ENCODE measurements at regions not wholly inside any gene's neighbourhood (a gene's known extent, or its start where the extent isn't known, plus 50 kb on each side); places are given as distances from the start of the nearest gene placed in this dataset.

DNA sequence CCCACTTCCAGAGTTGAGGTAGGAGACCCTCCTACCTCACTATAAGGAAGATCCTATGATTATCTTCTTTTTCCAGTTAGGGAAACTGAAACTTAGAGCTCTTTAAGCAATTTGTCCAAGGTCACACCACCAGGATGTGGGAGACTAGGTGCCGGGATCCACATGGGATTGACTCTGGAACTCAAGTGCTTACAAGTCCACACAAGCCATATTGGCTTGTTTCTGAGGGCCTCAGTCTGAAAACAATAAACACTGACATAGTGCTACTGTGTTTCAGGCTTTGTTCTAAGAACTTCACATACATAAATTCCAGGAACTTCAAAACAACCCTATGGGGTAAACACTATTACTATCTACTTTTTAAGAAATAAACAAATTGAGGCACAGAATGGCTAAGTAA, 481.3 kb downstream of the ZSWIM6 start:
- no peak for DNase-seq (ENCODE audit: low read depth in 1 of 2, low spot score in 1 of 2)
- Histone ChIP-seq H3K27ac (no peak overlapping the region), H3K4me1 (peaks cover 13% of the 10 kb centered on the region; the same call in 2 of the 3 replicates), H3K9me3 (no peaks in the 10 kb centered on the region), H3K4me3 (no peak overlapping the region), H3K4me2 (no peak overlapping the region)
- FAIRE-seq: no peak
- CTCF ChIA-PET: interaction anchor here (0.6 kb wide), 1 partner anchor 779 kb away, joined by 3 read pairs; no protein-coding TSS in a partner anchor
- TF ChIP-seq E2F6 (IDR thresholded peaks at IDR 0.05; ENCODE audit: borderline replicate concordance, low read depth) (no peak), RAD21 (conservative IDR thresholded peaks at IDR 0.05 in 1 of 2, IDR thresholded peaks at IDR 0.05 in 1 of 2) (no peak), BCL3 (IDR thresholded peaks at IDR 0.05) (no peak)
- no peak for ATAC-seq
- WGBS (ENCODE audit: missing lambda C conversion rate): 57% methylated on average over 1 of the region's 1 CpG
- POLR2A ChIA-PET: no interaction called here

GRCh38 chr5:61815339-61815738, 483.3 kb downstream of the ZSWIM6 start:
- ChIA-PET POLR2A (no interaction called here), CTCF (interaction anchor here (1.5 kb wide), 1 partner anchor 157 kb away, joined by 4 read pairs; no protein-coding TSS in a partner anchor)
- H3K4me1 ChIP-seq: peaks cover 13% of the 10 kb centered on the region; the same call in 2 of the 3 replicates
- H3K4me2 ChIP-seq: no peak overlapping the region
- ATAC-seq: no peak
- peaks cover 6% of the 10 kb centered on the region; the same call in 2 of the 3 replicates for H3K9me3 ChIP-seq
- no peak for FAIRE-seq
- no peak overlapping the region for H3K4me3 ChIP-seq
- 88% methylated on average over 1 of the region's 1 CpG for WGBS (ENCODE audit: missing lambda C conversion rate)
- TF ChIP-seq ZSCAN20 (CRISPR knock-in tag; IDR thresholded peaks at IDR 0.05) (no peak), FOXS1 (CRISPR knock-in tag; IDR thresholded peaks at IDR 0.05) (no peak), CEBPB (IDR thresholded peaks at IDR 0.05) (no peak), CBX8 (IDR thresholded peaks at IDR 0.05) (no peak), RARB (CRISPR knock-in tag; IDR thresholded peaks at IDR 0.05) (no peak), CBX2 (IDR thresholded peaks at IDR 0.05; ENCODE audit: borderline replicate concordance, low read depth) (no peak), SREBF2 (IDR thresholded peaks at IDR 0.05) (no peak), MAX (IDR thresholded peaks at IDR 0.05) (no peak), POLR2AphosphoS2 (conservative IDR thresholded peaks at IDR 0.05; ENCODE audit: low read length) (no peak), CHD2 (IDR thresholded peaks at IDR 0.05; ENCODE audit: low read length, partially characterized antibody) (no peak), FOSL2 (IDR thresholded peaks at IDR 0.05) (no peak), FOSL2 (CRISPR knock-in tag; IDR thresholded peaks at IDR 0.05) (no peak), ZNF302 (CRISPR knock-in tag; IDR thresholded peaks at IDR 0.05) (no peak), HOXB13 (CRISPR knock-in tag; IDR thresholded peaks at IDR 0.05; ENCODE audit: low read depth) (no peak), JUN (IDR thresholded peaks at IDR 0.05) (no peak)
- TF ChIP-seq, protein P1, sequence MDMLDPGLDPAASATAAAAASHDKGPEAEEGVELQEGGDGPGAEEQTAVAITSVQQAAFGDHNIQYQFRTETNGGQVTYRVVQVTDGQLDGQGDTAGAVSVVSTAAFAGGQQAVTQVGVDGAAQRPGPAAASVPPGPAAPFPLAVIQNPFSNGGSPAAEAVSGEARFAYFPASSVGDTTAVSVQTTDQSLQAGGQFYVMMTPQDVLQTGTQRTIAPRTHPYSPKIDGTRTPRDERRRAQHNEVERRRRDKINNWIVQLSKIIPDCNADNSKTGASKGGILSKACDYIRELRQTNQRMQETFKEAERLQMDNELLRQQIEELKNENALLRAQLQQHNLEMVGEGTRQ (IDR thresholded peaks at IDR 0.05): no peak
- TF ChIP-seq, protein P2, sequence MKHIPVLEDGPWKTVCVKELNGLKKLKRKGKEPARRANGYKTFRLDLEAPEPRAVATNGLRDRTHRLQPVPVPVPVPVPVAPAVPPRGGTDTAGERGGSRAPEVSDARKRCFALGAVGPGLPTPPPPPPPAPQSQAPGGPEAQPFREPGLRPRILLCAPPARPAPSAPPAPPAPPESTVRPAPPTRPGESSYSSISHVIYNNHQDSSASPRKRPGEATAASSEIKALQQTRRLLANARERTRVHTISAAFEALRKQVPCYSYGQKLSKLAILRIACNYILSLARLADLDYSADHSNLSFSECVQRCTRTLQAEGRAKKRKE (CRISPR knock-in tag; IDR thresholded peaks at IDR 0.05; ENCODE audit: low read depth): no peak
- TF ChIP-seq, protein P3, sequence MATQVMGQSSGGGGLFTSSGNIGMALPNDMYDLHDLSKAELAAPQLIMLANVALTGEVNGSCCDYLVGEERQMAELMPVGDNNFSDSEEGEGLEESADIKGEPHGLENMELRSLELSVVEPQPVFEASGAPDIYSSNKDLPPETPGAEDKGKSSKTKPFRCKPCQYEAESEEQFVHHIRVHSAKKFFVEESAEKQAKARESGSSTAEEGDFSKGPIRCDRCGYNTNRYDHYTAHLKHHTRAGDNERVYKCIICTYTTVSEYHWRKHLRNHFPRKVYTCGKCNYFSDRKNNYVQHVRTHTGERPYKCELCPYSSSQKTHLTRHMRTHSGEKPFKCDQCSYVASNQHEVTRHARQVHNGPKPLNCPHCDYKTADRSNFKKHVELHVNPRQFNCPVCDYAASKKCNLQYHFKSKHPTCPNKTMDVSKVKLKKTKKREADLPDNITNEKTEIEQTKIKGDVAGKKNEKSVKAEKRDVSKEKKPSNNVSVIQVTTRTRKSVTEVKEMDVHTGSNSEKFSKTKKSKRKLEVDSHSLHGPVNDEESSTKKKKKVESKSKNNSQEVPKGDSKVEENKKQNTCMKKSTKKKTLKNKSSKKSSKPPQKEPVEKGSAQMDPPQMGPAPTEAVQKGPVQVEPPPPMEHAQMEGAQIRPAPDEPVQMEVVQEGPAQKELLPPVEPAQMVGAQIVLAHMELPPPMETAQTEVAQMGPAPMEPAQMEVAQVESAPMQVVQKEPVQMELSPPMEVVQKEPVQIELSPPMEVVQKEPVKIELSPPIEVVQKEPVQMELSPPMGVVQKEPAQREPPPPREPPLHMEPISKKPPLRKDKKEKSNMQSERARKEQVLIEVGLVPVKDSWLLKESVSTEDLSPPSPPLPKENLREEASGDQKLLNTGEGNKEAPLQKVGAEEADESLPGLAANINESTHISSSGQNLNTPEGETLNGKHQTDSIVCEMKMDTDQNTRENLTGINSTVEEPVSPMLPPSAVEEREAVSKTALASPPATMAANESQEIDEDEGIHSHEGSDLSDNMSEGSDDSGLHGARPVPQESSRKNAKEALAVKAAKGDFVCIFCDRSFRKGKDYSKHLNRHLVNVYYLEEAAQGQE (IDR thresholded peaks at IDR 0.05): no peak
- no peak for DNase-seq (ENCODE audit: low read depth in 1 of 2, low spot score in 1 of 2)
- no peak overlapping the region for H3K27ac ChIP-seq
